Mammary epithelial cell (primary cell): ENCODE measurements at regions not wholly inside any gene's neighbourhood (a gene's known extent, or its start where the extent isn't known, plus 50 kb on each side); places are given as distances from the start of the nearest gene placed in this dataset.

Experiments used
- EZH2 ChIP-seq: IDR thresholded peaks from 2 replicates; pipeline ENCODE4 v1.6.1; 2012; ENCODE audit warnings: low read length, inconsistent platforms, borderline replicate concordance
- TF ChIP-seq, protein P1 (sequence below), 2 donors: IDR thresholded peaks in 1 of 2; conservative IDR thresholded peaks in 1 of 2; 2 replicates each; pipeline ENCODE4 v1.5.1; 2011 to 2012; ENCODE audit warnings: inconsistent platforms in 2 of 2, low read length in 2 of 2, mild to moderate bottlenecking in 2 of 2, control low read depth in 1 of 2, low read depth in 1 of 2; ENCODE audit not compliant: insufficient read depth in 1 of 2; ENCODE audit errors: extremely low read depth in 1 of 2

GRCh38 chr6:74807674-74808073, 398.2 kb downstream of the COL12A1 start:
- TF ChIP-seq, protein P1, sequence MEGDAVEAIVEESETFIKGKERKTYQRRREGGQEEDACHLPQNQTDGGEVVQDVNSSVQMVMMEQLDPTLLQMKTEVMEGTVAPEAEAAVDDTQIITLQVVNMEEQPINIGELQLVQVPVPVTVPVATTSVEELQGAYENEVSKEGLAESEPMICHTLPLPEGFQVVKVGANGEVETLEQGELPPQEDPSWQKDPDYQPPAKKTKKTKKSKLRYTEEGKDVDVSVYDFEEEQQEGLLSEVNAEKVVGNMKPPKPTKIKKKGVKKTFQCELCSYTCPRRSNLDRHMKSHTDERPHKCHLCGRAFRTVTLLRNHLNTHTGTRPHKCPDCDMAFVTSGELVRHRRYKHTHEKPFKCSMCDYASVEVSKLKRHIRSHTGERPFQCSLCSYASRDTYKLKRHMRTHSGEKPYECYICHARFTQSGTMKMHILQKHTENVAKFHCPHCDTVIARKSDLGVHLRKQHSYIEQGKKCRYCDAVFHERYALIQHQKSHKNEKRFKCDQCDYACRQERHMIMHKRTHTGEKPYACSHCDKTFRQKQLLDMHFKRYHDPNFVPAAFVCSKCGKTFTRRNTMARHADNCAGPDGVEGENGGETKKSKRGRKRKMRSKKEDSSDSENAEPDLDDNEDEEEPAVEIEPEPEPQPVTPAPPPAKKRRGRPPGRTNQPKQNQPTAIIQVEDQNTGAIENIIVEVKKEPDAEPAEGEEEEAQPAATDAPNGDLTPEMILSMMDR (conservative IDR thresholded peaks at IDR 0.05 in 1 of 2, IDR thresholded peaks at IDR 0.05 in 1 of 2; ENCODE audit: extremely low read depth in 1 of 2, insufficient read depth in 1 of 2, low read depth in 1 of 2, low read length in 2 of 2) = no peak
- TF ChIP-seq EZH2 = no peak
